ENCODE measurements at regions not wholly inside any gene's neighbourhood (a gene's known extent, or its start where the extent isn't known, plus 50 kb on each side); places are given as distances from the start of the nearest gene placed in this dataset.

DNA sequence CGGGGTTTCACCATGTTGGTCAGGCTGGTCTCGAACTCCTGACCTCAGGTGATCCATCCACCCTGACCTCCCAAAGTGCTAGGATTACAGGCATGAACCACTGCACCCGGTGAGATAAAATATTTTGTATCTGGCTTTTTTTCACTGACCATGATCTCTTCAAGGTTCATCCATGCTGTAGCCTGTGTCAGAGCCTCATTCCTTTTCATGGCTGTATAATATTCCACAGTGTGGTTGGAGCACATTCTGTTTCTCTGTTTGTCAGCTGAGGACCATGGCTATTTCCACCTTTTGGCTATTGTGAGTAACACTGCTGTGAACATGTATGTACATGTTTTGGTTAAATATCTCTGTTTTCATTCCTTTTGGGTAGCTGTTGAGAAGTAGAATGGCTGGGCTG lies 169.2 kb downstream of the SHOX start:
- no peak for DNase-seq (ENCODE audit: low spot score, unreplicated experiment)
- H3K9me3 Mint-ChIP-seq (ENCODE audit: low read depth) = peaks cover 4% of the 10 kb centered on the region
- peaks cover 16% of the 10 kb centered on the region for H3K27me3 Mint-ChIP-seq
- TF ChIP-seq, protein P1, sequence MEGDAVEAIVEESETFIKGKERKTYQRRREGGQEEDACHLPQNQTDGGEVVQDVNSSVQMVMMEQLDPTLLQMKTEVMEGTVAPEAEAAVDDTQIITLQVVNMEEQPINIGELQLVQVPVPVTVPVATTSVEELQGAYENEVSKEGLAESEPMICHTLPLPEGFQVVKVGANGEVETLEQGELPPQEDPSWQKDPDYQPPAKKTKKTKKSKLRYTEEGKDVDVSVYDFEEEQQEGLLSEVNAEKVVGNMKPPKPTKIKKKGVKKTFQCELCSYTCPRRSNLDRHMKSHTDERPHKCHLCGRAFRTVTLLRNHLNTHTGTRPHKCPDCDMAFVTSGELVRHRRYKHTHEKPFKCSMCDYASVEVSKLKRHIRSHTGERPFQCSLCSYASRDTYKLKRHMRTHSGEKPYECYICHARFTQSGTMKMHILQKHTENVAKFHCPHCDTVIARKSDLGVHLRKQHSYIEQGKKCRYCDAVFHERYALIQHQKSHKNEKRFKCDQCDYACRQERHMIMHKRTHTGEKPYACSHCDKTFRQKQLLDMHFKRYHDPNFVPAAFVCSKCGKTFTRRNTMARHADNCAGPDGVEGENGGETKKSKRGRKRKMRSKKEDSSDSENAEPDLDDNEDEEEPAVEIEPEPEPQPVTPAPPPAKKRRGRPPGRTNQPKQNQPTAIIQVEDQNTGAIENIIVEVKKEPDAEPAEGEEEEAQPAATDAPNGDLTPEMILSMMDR (IDR thresholded peaks at IDR 0.05; ENCODE audit: unreplicated experiment) = no peak
- H3K4me1 Mint-ChIP-seq (ENCODE audit: low read depth) = no peaks in the 10 kb centered on the region
- H3K27ac Mint-ChIP-seq = no peak overlapping the region
- H3K4me3 Mint-ChIP-seq (ENCODE audit: low read depth) = no peak overlapping the region
- no peaks in the 10 kb centered on the region for H3K36me3 Mint-ChIP-seq (ENCODE audit: insufficient read depth)

DNA sequence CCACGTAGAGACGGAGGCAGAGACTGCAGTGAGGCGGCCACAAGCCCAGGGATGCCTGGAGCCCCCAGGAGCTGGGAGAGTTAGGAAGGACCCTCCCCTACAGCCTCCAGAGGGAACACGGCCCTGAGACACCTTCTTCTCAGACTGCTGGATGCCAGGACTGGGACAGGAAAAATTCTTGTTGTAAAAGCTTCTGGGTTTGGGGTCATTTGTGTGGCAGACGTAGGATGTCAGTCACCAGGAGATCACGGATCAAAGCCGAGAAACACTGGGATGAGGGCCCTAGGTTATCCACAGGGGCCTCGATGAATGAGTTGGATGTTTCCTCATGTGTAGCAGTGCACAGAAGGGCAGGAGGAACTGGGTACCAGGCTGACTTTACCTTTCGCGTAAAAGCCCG lies 163.7 kb downstream of the SHOX start:
- no peak for DNase-seq (ENCODE audit: low spot score, unreplicated experiment)
- Mint-ChIP-seq H3K27me3 (peaks cover 46% of the 10 kb centered on the region), H3K36me3 (ENCODE audit: insufficient read depth) (no peaks in the 10 kb centered on the region), H3K4me3 (ENCODE audit: low read depth) (no peak overlapping the region), H3K9me3 (ENCODE audit: low read depth) (no peaks in the 10 kb centered on the region), H3K27ac (no peak overlapping the region), H3K4me1 (ENCODE audit: low read depth) (peaks cover 7% of the 10 kb centered on the region)
- TF ChIP-seq, protein P1 (IDR thresholded peaks at IDR 0.05; ENCODE audit: unreplicated experiment) = no peak

- H3K9me3 Mint-ChIP-seq (ENCODE audit: low read depth) = no peaks in the 10 kb centered on the region
- TF ChIP-seq, protein P1 (IDR thresholded peaks at IDR 0.05; ENCODE audit: unreplicated experiment) = no peak
- peaks cover 53% of the 10 kb centered on the region for H3K27me3 Mint-ChIP-seq
- H3K4me3 Mint-ChIP-seq (ENCODE audit: low read depth) = no peak overlapping the region
- peaks cover 7% of the 10 kb centered on the region for H3K4me1 Mint-ChIP-seq (ENCODE audit: low read depth)
- DNase-seq (ENCODE audit: low spot score, unreplicated experiment) = no peak
- H3K27ac Mint-ChIP-seq = no peak overlapping the region
- no peaks in the 10 kb centered on the region for H3K36me3 Mint-ChIP-seq (ENCODE audit: insufficient read depth)
Measured at GRCh38 chrX:793216-793770, 162.7 kb downstream of the SHOX start.

DNA sequence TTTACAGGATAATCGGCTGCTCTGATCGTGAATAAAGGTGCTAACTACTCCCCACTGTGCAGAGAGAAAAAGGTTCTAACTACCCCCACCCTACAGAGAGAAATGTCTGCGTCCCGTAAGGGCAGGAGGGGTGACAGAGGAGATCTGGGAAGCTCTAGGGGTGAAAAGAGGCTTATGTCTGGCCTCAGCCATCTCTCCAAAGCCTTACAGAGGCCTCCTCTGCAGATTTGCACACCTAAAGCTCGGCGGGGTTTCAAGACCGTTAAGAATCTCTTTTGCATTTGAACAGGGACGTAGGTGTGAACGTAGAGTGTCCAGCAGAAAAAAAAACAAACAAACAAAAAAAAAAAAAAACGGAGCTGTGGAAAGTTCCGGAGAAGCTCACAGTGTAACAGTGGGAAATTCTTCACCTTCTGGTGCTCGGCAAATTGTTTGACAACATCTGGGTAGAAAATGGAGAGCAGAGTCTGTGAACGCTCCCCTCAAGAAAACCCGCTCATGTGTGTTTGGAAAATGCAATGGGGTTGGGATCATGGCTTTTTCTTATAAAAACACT lies 161.0 kb downstream of the SHOX start:
- peaks cover 53% of the 10 kb centered on the region for H3K27me3 Mint-ChIP-seq
- no peak overlapping the region for H3K27ac Mint-ChIP-seq
- DNase-seq (ENCODE audit: low spot score, unreplicated experiment) = no peak
- no peaks in the 10 kb centered on the region for H3K36me3 Mint-ChIP-seq (ENCODE audit: insufficient read depth)
- H3K4me3 Mint-ChIP-seq (ENCODE audit: low read depth) = no peak overlapping the region
- TF ChIP-seq, protein P1 (IDR thresholded peaks at IDR 0.05; ENCODE audit: unreplicated experiment) = no peak
- peaks cover 7% of the 10 kb centered on the region for H3K4me1 Mint-ChIP-seq (ENCODE audit: low read depth)
- no peaks in the 10 kb centered on the region for H3K9me3 Mint-ChIP-seq (ENCODE audit: low read depth)

DNA sequence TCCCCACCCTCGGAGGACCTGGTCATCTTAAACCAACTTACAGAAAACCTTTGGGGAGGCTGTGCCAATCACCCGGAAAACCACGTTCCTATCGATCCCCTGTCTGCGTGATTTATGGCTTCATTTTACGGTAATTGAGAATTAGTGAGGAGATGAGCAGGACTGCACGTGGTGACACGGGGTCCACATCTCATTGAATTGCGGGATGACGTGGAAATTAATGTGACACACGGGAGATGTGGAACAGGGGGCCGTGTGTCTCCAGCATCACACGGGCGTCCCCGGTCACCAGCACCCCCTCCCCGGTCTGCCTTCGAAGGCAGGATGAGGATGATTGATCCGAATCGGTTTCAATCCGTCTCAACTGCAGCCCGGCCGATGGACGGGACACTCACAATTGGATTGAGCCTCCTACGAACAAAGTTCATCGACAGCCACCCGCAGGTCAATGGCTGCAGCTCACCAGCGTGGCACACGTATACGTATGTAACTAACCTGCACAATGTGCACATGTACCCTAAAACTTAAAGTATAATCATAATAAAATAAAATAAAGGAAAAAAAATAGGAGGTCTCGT lies 160.3 kb downstream of the SHOX start:
- Mint-ChIP-seq H3K4me1 (ENCODE audit: low read depth) (peaks cover 7% of the 10 kb centered on the region), H3K36me3 (ENCODE audit: insufficient read depth) (no peaks in the 10 kb centered on the region), H3K27me3 (peaks cover 53% of the 10 kb centered on the region), H3K9me3 (ENCODE audit: low read depth) (no peaks in the 10 kb centered on the region), H3K4me3 (ENCODE audit: low read depth) (no peak overlapping the region), H3K27ac (no peak overlapping the region)
- no peak for DNase-seq (ENCODE audit: low spot score, unreplicated experiment)
- TF ChIP-seq, protein P1 (IDR thresholded peaks at IDR 0.05; ENCODE audit: unreplicated experiment) = no peak
